ENCODE measurements at regions not wholly inside any gene's neighbourhood (a gene's known extent, or its start where the extent isn't known, plus 50 kb on each side); places are given as distances from the start of the nearest gene placed in this dataset.

GRCh38 chr9:134570711-134571325 lies 70.8 kb upstream of the COL5A1 start:
- no peak overlapping the region for H3K18ac ChIP-seq (ENCODE audit: low read depth, low read length)
- ChIA-PET CTCF (no interaction called here), POLR2A (ENCODE audit: unreplicated experiment) (no interaction called here)
- no peak overlapping the region for H3K14ac ChIP-seq (replicated peaks; ENCODE audit: low read depth, low read length)
- peaks cover 7% of the 10 kb centered on the region for H3K9me1 ChIP-seq (ENCODE audit: insufficient read depth, low read length)
- H4K20me1 ChIP-seq (ENCODE audit: insufficient read depth, low read length), result no peaks in the 10 kb centered on the region; the same call in 1 of the 2 replicates
- no peak overlapping the region for H2BK15ac ChIP-seq (ENCODE audit: low read depth, low read length)
- H3K4me2 ChIP-seq (ENCODE audit: low read depth, low read length), result no peak overlapping the region
- no peak for ATAC-seq (ENCODE audit: low read depth)
- no peak overlapping the region for H3K4me3 ChIP-seq (ENCODE audit: insufficient read depth, low read depth, low read length)
- no peak overlapping the region for H2AK9ac ChIP-seq (replicated peaks; ENCODE audit: low read depth, low read length, poor library complexity)
- no peak overlapping the region for H2BK120ac ChIP-seq (ENCODE audit: low read depth, low read length)
- no peak for TF ChIP-seq MAZ (IDR thresholded peaks at IDR 0.05; ENCODE audit: borderline replicate concordance, low read depth, low read length)
- TF ChIP-seq, protein P1, sequence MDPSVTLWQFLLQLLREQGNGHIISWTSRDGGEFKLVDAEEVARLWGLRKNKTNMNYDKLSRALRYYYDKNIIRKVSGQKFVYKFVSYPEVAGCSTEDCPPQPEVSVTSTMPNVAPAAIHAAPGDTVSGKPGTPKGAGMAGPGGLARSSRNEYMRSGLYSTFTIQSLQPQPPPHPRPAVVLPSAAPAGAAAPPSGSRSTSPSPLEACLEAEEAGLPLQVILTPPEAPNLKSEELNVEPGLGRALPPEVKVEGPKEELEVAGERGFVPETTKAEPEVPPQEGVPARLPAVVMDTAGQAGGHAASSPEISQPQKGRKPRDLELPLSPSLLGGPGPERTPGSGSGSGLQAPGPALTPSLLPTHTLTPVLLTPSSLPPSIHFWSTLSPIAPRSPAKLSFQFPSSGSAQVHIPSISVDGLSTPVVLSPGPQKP (IDR thresholded peaks at IDR 0.05; ENCODE audit: borderline replicate concordance, low read depth, low read length), result no peak
- TF ChIP-seq SMC3 (IDR thresholded peaks at IDR 0.05; ENCODE audit: low read depth, low read length), result no peak
- no peak for TF ChIP-seq MXI1 (IDR thresholded peaks at IDR 0.05; ENCODE audit: borderline replicate concordance, low read depth, low read length)
- TF ChIP-seq RAD21 (IDR thresholded peaks at IDR 0.05; ENCODE audit: low read length), result no peak
- TF ChIP-seq CEBPB (IDR thresholded peaks at IDR 0.05; ENCODE audit: low read depth, low read length), result no peak
- TF ChIP-seq MAFK (IDR thresholded peaks at IDR 0.05; ENCODE audit: low read depth, low read length), result no peak
- no peak for TF ChIP-seq USF2 (IDR thresholded peaks at IDR 0.05; ENCODE audit: low read depth, low read length)
- no peak for TF ChIP-seq NFE2L2 (IDR thresholded peaks at IDR 0.05; ENCODE audit: low read depth, low read length)
- no peak for TF ChIP-seq CHD1 (IDR thresholded peaks at IDR 0.05; ENCODE audit: low read depth, low read length)
- TF ChIP-seq BHLHE40 (IDR thresholded peaks at IDR 0.05; ENCODE audit: low read depth, low read length), result no peak
- no peak for TF ChIP-seq POLR2A (IDR thresholded peaks at IDR 0.05; ENCODE audit: low read depth, low read length)
- TF ChIP-seq FOS (IDR thresholded peaks at IDR 0.05; ENCODE audit: low read depth, low read length), result no peak
- no peak for TF ChIP-seq RCOR1 (IDR thresholded peaks at IDR 0.05; ENCODE audit: insufficient replicate concordance, low read length)
- no peak for TF ChIP-seq CTCF (conservative IDR thresholded peaks at IDR 0.05; ENCODE audit: low read depth, low read length)
- no peak for TF ChIP-seq RFX5 (IDR thresholded peaks at IDR 0.05; ENCODE audit: low read depth, low read length)
- no peak overlapping the region for H3K9ac ChIP-seq (ENCODE audit: low read depth, low read length)
- intact Hi-C loops (cut with micrococcal nuclease) (no loop called here), dilution Hi-C loops (cut with HindIII; ENCODE audit: low sequenced_read_pairs, unreplicated experiment) (no loop called here), in situ Hi-C loops (cut with MboI; ENCODE audit: low sequenced_read_pairs) (no loop called here)
- H3K56ac ChIP-seq (ENCODE audit: extremely low read depth, insufficient read depth, low read length), result no peak overlapping the region
- no peak overlapping the region for H2AFZ ChIP-seq (replicated peaks; ENCODE audit: low read length, poor library complexity)
- H3K27me3 ChIP-seq (ENCODE audit: control insufficient read depth, insufficient read depth, low read length), result no peaks in the 10 kb centered on the region
- H3K27ac ChIP-seq (ENCODE audit: insufficient read depth, low read length), result no peak overlapping the region
- H2BK5ac ChIP-seq (ENCODE audit: low read depth, low read length, poor library complexity, severe bottlenecking), result no peak overlapping the region
- no peak overlapping the region for H3K23ac ChIP-seq (ENCODE audit: low read depth, low read length)
- peaks cover 22% of the 10 kb centered on the region for H3K4me1 ChIP-seq (ENCODE audit: control insufficient read depth, insufficient read depth, low read length)
- H4K91ac ChIP-seq (ENCODE audit: insufficient read depth, low read depth, low read length), result no peak overlapping the region
- peaks cover 5% of the 10 kb centered on the region for H3K9me3 ChIP-seq (ENCODE audit: control insufficient read depth, insufficient read depth, low read length)
- no peak overlapping the region; the same call in 1 of the 2 replicates for H2BK20ac ChIP-seq (ENCODE audit: low read depth, low read length)
- H2AK5ac ChIP-seq (ENCODE audit: low read depth, low read length), result peak overlapping the region; percentile 20
- WGBS, 2 experiments (ENCODE audit: extremely low coverage in 2 of 2, insufficient read length in 1 of 2), result 40% methylated on average over 2 of the region's 18 CpGs; no CpG with 5 or more reads in 1 of the 2 experiments
- no peaks in the 10 kb centered on the region for H3K79me1 ChIP-seq (ENCODE audit: low read depth in 1 of 2, low read length in 2 of 2)
- no TSS peak for BruUV-seq (replicated peaks)
- no peaks in the 10 kb centered on the region for H3K36me3 ChIP-seq (ENCODE audit: control insufficient read depth, insufficient read depth, low read length)
- no peak overlapping the region for H4K8ac ChIP-seq (ENCODE audit: low read depth in 2 of 2, low read length in 2 of 2)
- H4K5ac ChIP-seq (ENCODE audit: low read depth, low read length), result no peak overlapping the region
- no peak overlapping the region for H3K4ac ChIP-seq (ENCODE audit: low read depth, low read length)
- no peak for DNase-seq

Data from IMR-90 (cell line).